ENCODE measurements at regions not wholly inside any gene's neighbourhood (a gene's known extent, or its start where the extent isn't known, plus 50 kb on each side); places are given as distances from the start of the nearest gene placed in this dataset.

- H3K4me3 ChIP-seq (ENCODE audit: low read depth in 1 of 5, low read length in 5 of 5) = no peak overlapping the region
- H3K4me1 ChIP-seq (ENCODE audit: control insufficient read depth in 5 of 5, insufficient read depth in 5 of 5, low read length in 5 of 5) = no peaks in the 10 kb centered on the region
- no peak overlapping the region for H3K27ac ChIP-seq (ENCODE audit: low read depth, low read length)
- peaks cover 0 to 8% (median 0%) of the 10 kb centered on the region in 5 donors for H3K9me3 ChIP-seq (ENCODE audit: control insufficient read depth in 5 of 5, low read length in 5 of 5)
- no peaks in the 10 kb centered on the region for H3K27me3 ChIP-seq (ENCODE audit: control insufficient read depth in 5 of 5, insufficient read depth in 4 of 5, low read length in 5 of 5)
- no peak overlapping the region for H3K9ac ChIP-seq (ENCODE audit: low read length in 5 of 5)
- H3K36me3 ChIP-seq (ENCODE audit: control insufficient read depth in 5 of 5, insufficient read depth in 5 of 5, low read length in 5 of 5) = no peaks in the 10 kb centered on the region
Measured at GRCh38 chr13:44746690-44747089, 170.6 kb upstream of the TSC22D1 start.

DNA sequence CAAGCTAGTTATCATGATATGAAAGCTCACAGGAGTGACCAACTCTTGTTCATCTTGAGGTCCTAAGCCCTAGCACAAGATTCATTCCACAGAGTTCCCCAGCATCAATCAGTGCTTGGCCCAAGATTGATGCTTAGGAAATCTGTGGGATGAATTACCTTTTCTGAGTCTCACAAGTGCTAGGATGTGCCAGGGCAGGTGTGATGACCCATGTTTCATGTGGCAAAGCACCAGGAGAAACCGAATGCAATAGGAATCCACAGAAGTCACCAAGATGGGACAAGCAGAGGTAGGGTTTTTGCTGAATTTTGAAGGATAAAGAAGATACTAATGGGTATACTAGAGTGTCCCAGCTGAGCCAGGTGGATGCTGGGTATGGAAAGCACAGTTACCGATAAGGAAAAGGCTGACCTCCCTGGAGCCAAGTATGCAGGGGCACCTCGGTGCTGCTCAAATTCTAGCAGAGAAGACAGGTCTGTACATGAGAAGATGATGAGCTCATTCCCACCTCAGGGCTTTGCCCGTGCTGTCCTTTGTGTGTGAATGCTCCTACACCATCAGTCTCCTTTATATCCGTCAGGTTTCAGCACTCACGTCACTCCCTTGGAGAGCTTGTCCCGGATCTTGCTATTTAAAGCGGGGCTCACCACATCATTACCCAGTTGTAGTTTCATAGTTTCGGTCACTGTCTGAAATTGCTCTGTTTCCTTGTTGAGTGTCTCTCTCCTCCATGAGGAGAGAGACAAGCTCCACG is 168.9 kb upstream of the TSC22D1 start:
- Histone ChIP-seq H3K4me3 (ENCODE audit: low read depth in 1 of 5, low read length in 5 of 5) (no peak overlapping the region), H3K36me3 (ENCODE audit: control insufficient read depth in 5 of 5, insufficient read depth in 5 of 5, low read length in 5 of 5) (no peaks in the 10 kb centered on the region), H3K9ac (ENCODE audit: low read length in 5 of 5) (no peak overlapping the region), H3K9me3 (ENCODE audit: control insufficient read depth in 5 of 5, low read length in 5 of 5) (peaks cover 0 to 8% (median 0%) of the 10 kb centered on the region in 5 donors), H3K27ac (ENCODE audit: low read depth, low read length) (no peak overlapping the region), H3K27me3 (ENCODE audit: control insufficient read depth in 5 of 5, insufficient read depth in 4 of 5, low read length in 5 of 5) (no peaks in the 10 kb centered on the region), H3K4me1 (ENCODE audit: control insufficient read depth in 5 of 5, insufficient read depth in 5 of 5, low read length in 5 of 5) (no peaks in the 10 kb centered on the region)

DNA sequence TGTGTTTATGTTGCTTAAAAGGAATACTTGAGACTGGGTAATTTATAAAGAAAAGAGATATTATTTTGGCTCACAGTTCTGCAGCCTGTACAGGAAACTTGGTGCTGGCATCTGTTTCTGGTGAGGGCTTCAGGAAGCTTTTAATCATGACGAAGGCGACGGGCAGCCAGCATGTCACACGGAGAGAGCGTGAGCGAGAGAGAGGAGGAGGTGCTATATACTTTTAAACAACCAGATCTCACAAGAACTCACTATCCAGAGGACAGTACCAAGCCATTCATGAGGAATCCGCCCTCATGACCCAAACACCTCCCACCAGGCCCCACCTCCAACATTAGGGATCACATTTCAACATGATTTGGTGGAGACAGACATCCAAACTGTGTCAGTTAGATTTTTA is 163.4 kb upstream of the TSC22D1 start:
- Histone ChIP-seq H3K27me3 (ENCODE audit: control insufficient read depth in 5 of 5, insufficient read depth in 4 of 5, low read length in 5 of 5) (no peaks in the 10 kb centered on the region), H3K4me1 (ENCODE audit: control insufficient read depth in 5 of 5, insufficient read depth in 5 of 5, low read length in 5 of 5) (peaks cover 0 to 3% (median 0%) of the 10 kb centered on the region in 5 donors), H3K27ac (ENCODE audit: low read depth, low read length) (no peak overlapping the region), H3K9ac (ENCODE audit: low read length in 5 of 5) (no peak overlapping the region), H3K36me3 (ENCODE audit: control insufficient read depth in 5 of 5, insufficient read depth in 5 of 5, low read length in 5 of 5) (no peaks in the 10 kb centered on the region), H3K4me3 (ENCODE audit: low read depth in 1 of 5, low read length in 5 of 5) (no peak overlapping the region), H3K9me3 (ENCODE audit: control insufficient read depth in 5 of 5, low read length in 5 of 5) (peaks cover 0 to 8% (median 0%) of the 10 kb centered on the region in 5 donors)

DNA sequence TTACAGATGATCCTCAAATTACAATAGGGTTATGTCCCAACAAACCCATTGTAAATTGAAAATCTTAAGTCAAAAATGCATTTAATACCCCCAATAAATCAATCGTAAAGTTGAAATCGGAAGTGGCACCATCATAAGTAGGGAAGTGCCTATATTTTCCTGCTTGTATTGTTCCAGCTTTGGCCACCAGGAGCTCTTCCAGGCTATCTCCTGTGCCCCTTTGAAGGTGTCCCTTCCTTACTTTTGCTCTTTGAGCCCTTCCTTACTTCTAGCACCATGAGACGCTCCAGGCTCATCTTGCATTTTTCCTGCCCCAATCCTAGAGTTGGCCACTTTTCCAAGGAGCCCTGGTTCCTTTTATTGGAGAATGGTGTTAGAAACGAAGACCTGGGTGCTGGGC is 163.0 kb upstream of the TSC22D1 start:
- Histone ChIP-seq H3K27me3 (ENCODE audit: control insufficient read depth in 5 of 5, insufficient read depth in 4 of 5, low read length in 5 of 5) (no peaks in the 10 kb centered on the region), H3K9me3 (ENCODE audit: control insufficient read depth in 5 of 5, low read length in 5 of 5) (peaks cover 0 to 6% (median 0%) of the 10 kb centered on the region in 5 donors), H3K4me1 (ENCODE audit: control insufficient read depth in 5 of 5, insufficient read depth in 5 of 5, low read length in 5 of 5) (peaks cover 0 to 6% (median 0%) of the 10 kb centered on the region in 5 donors), H3K4me3 (ENCODE audit: low read depth in 1 of 5, low read length in 5 of 5) (no peak overlapping the region), H3K27ac (ENCODE audit: low read depth, low read length) (no peak overlapping the region), H3K36me3 (ENCODE audit: control insufficient read depth in 5 of 5, insufficient read depth in 5 of 5, low read length in 5 of 5) (no peaks in the 10 kb centered on the region), H3K9ac (ENCODE audit: low read length in 5 of 5) (no peak overlapping the region)

DNA sequence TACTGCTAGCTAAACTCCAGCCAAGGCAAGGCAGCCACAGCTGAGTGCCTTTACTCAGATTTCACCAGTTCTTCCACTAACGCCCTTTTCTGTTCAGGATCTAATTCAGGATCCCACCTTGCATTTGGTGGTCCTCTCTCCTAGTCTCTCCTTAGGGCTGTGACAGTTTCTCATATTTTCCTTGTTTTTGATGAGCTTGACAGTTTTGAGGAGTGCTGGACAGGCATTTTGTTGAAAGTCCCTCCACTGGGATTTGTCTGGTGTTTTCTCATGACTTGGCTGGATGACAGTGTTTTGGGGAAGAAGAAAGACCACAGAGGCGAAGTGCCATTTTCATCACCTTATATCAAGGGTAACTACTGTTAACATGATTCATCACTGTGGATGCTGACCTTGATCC is 162.3 kb upstream of the TSC22D1 start:
- Histone ChIP-seq H3K9me3 (ENCODE audit: control insufficient read depth in 5 of 5, low read length in 5 of 5) (no peaks in the 10 kb centered on the region), H3K27ac (ENCODE audit: low read depth, low read length) (no peak overlapping the region), H3K36me3 (ENCODE audit: control insufficient read depth in 5 of 5, insufficient read depth in 5 of 5, low read length in 5 of 5) (no peaks in the 10 kb centered on the region), H3K4me3 (ENCODE audit: low read depth in 1 of 5, low read length in 5 of 5) (no peak overlapping the region), H3K9ac (ENCODE audit: low read length in 5 of 5) (no peak overlapping the region), H3K4me1 (ENCODE audit: control insufficient read depth in 5 of 5, insufficient read depth in 5 of 5, low read length in 5 of 5) (peaks cover 0 to 6% (median 0%) of the 10 kb centered on the region in 5 donors), H3K27me3 (ENCODE audit: control insufficient read depth in 5 of 5, insufficient read depth in 4 of 5, low read length in 5 of 5) (no peaks in the 10 kb centered on the region)

DNA sequence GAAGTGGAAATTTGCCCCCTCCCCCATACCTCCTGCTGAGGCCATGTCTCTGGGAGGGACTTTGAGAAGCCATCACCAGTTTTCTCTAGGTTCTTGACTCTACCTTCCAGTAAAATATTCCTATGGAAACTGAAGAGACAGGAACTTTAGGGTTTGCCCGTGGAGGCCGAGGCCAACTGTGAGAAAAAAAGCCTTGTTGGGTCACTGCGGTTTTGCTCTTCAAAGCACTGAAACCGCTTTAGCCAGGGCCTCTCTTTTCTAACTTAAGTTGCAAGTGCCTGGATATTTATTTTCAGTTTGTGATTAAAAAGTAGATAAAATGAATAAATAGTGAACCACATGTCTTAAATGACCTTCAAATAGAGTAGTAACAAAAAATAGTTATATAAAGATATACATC is 159.7 kb upstream of the TSC22D1 start:
- no peaks in the 10 kb centered on the region for H3K27me3 ChIP-seq (ENCODE audit: control insufficient read depth in 5 of 5, insufficient read depth in 4 of 5, low read length in 5 of 5)

DNA sequence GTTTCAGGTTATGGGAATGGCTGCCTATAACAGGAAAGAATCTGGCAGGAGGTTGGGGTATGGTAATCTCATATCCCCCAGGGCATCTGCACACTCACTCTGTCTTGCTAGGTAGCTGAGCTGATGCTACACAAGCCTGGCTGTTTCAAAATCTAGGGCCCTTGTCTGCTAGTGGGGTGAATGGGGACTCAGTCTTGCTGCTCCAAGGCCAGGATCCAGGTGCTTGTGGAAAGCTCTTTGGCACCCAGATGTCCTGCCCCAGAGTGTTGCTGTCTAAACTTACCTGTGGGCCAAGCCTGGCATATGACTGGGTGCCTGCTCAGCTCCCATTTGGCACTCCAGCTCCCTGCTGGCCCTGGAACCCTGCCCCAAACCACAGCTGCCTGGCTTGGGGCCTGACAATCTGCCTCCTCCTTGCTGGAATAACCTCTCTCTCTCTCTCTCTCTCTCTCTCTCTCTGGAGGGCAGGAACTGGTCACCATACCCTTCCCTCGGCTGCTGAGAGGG is 158.1 kb upstream of the TSC22D1 start:
- H3K36me3 ChIP-seq (ENCODE audit: control insufficient read depth in 5 of 5, insufficient read depth in 5 of 5, low read length in 5 of 5) = no peaks in the 10 kb centered on the region
- H3K27me3 ChIP-seq (ENCODE audit: control insufficient read depth in 5 of 5, insufficient read depth in 4 of 5, low read length in 5 of 5) = no peaks in the 10 kb centered on the region
- H3K9ac ChIP-seq (ENCODE audit: low read length in 5 of 5) = no peak overlapping the region
- H3K4me1 ChIP-seq (ENCODE audit: control insufficient read depth in 5 of 5, insufficient read depth in 5 of 5, low read length in 5 of 5) = peaks cover 0 to 6% (median 0%) of the 10 kb centered on the region in 5 donors
- H3K9me3 ChIP-seq (ENCODE audit: control insufficient read depth in 5 of 5, low read length in 5 of 5) = no peaks in the 10 kb centered on the region
- no peak overlapping the region for H3K4me3 ChIP-seq (ENCODE audit: low read depth in 1 of 5, low read length in 5 of 5)
- H3K27ac ChIP-seq (ENCODE audit: low read depth, low read length) = no peak overlapping the region

More for the DNA sequence above, 159.7 kb upstream of the TSC22D1 start:
- Histone ChIP-seq H3K4me3 (ENCODE audit: low read depth in 1 of 5, low read length in 5 of 5) (no peak overlapping the region), H3K9me3 (ENCODE audit: control insufficient read depth in 5 of 5, low read length in 5 of 5) (no peaks in the 10 kb centered on the region), H3K9ac (ENCODE audit: low read length in 5 of 5) (no peak overlapping the region), H3K27ac (ENCODE audit: low read depth, low read length) (no peak overlapping the region), H3K36me3 (ENCODE audit: control insufficient read depth in 5 of 5, insufficient read depth in 5 of 5, low read length in 5 of 5) (no peaks in the 10 kb centered on the region), H3K4me1 (ENCODE audit: control insufficient read depth in 5 of 5, insufficient read depth in 5 of 5, low read length in 5 of 5) (peaks cover 0 to 6% (median 0%) of the 10 kb centered on the region in 5 donors)

GRCh38 chr13:44732503-44733098 is 156.5 kb upstream of the TSC22D1 start:
- Histone ChIP-seq H3K9ac (ENCODE audit: low read length in 5 of 5) (no peak overlapping the region), H3K9me3 (ENCODE audit: control insufficient read depth in 5 of 5, low read length in 5 of 5) (no peaks in the 10 kb centered on the region), H3K27me3 (ENCODE audit: control insufficient read depth in 5 of 5, insufficient read depth in 4 of 5, low read length in 5 of 5) (no peaks in the 10 kb centered on the region), H3K36me3 (ENCODE audit: control insufficient read depth in 5 of 5, insufficient read depth in 5 of 5, low read length in 5 of 5) (no peaks in the 10 kb centered on the region), H3K4me1 (ENCODE audit: control insufficient read depth in 5 of 5, insufficient read depth in 5 of 5, low read length in 5 of 5) (peaks cover 0 to 6% (median 0%) of the 10 kb centered on the region in 5 donors), H3K27ac (ENCODE audit: low read depth, low read length) (no peak overlapping the region), H3K4me3 (ENCODE audit: low read depth in 1 of 5, low read length in 5 of 5) (no peak overlapping the region)

GRCh38 chr13:44730851-44731250 is 154.7 kb upstream of the TSC22D1 start:
- no peaks in the 10 kb centered on the region for H3K9me3 ChIP-seq (ENCODE audit: control insufficient read depth in 5 of 5, low read length in 5 of 5)
- no peak overlapping the region for H3K9ac ChIP-seq (ENCODE audit: low read length in 5 of 5)

DNA sequence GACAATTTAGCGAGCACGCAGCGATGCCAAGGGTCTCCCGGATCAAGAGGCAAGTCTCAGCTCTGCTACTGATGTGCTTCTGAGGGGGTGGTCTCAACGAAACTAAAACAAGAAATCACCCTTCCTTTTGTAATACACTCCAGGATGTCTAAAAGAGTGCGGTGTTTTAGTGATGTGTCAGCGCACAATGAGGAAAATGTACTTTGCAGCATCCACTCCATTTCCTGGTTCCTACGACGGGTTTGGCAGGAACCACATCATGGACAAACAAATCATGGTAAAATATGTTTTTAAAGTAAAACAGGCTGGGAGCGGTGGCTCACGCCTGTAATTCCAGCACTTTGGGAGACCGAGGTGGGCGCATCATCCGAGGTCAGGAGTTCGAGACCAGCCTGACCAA is 154.0 kb upstream of the TSC22D1 start:
- Histone ChIP-seq H3K27ac (ENCODE audit: low read depth, low read length) (no peak overlapping the region), H3K4me1 (ENCODE audit: control insufficient read depth in 5 of 5, insufficient read depth in 5 of 5, low read length in 5 of 5) (peaks cover 0 to 11% (median 3%) of the 10 kb centered on the region in 5 donors), H3K27me3 (ENCODE audit: control insufficient read depth in 5 of 5, insufficient read depth in 4 of 5, low read length in 5 of 5) (no peaks in the 10 kb centered on the region), H3K9ac (ENCODE audit: low read length in 5 of 5) (no peak overlapping the region), H3K36me3 (ENCODE audit: control insufficient read depth in 5 of 5, insufficient read depth in 5 of 5, low read length in 5 of 5) (no peaks in the 10 kb centered on the region), H3K9me3 (ENCODE audit: control insufficient read depth in 5 of 5, low read length in 5 of 5) (no peaks in the 10 kb centered on the region), H3K4me3 (ENCODE audit: low read depth in 1 of 5, low read length in 5 of 5) (no peak overlapping the region)

More at GRCh38 chr13:44730851-44731250, 154.7 kb upstream of the TSC22D1 start:
- Histone ChIP-seq H3K4me3 (ENCODE audit: low read depth in 1 of 5, low read length in 5 of 5) (no peak overlapping the region), H3K36me3 (ENCODE audit: control insufficient read depth in 5 of 5, insufficient read depth in 5 of 5, low read length in 5 of 5) (no peaks in the 10 kb centered on the region), H3K27me3 (ENCODE audit: control insufficient read depth in 5 of 5, insufficient read depth in 4 of 5, low read length in 5 of 5) (no peaks in the 10 kb centered on the region), H3K4me1 (ENCODE audit: control insufficient read depth in 5 of 5, insufficient read depth in 5 of 5, low read length in 5 of 5) (peaks cover 0 to 11% (median 3%) of the 10 kb centered on the region in 5 donors), H3K27ac (ENCODE audit: low read depth, low read length) (no peak overlapping the region)
